ENCODE measurements at regions not wholly inside any gene's neighbourhood (a gene's known extent, or its start where the extent isn't known, plus 50 kb on each side); places are given as distances from the start of the nearest gene placed in this dataset.
"Not testable (repeated sequence)": the region's sequence is repeated elsewhere in the genome, so short reads cannot be mapped to it uniquely, and the experiment has no call there.

GRCh38 chr15:35286721-35287120 is 201.6 kb upstream of the NANOGP8 start:
- Histone ChIP-seq H3K36me3 (ENCODE audit: control insufficient read depth, insufficient read depth, low read length) (no peaks in the 10 kb centered on the region), H3K27me3 (ENCODE audit: control insufficient read depth, insufficient read depth, low read length) (no peaks in the 10 kb centered on the region), H3K9me3 (ENCODE audit: control insufficient read depth, low read depth, low read length) (peaks cover 4% of the 10 kb centered on the region), H3K27ac (ENCODE audit: low read length) (no peak overlapping the region), H3K4me3 (ENCODE audit: low read length) (no peak overlapping the region), H3K4me1 (ENCODE audit: control insufficient read depth, insufficient read depth, low read length) (no peaks in the 10 kb centered on the region)
- 90% methylated on average over 1 of the region's 2 CpGs for WGBS (ENCODE audit: insufficient coverage, low lambda C conversion rate)
- DNase-seq, result no peak

- no CpG with 5 or more reads among the region's 3 CpGs for WGBS (ENCODE audit: insufficient coverage, low lambda C conversion rate)
These were observed 197.9 kb upstream of the NANOGP8 start for GRCh38 chr15:35282965-35283496.

GRCh38 chr15:35281515-35281914 is 196.4 kb upstream of the NANOGP8 start:
- no peak overlapping the region for H3K4me3 ChIP-seq (ENCODE audit: low read length)
- peaks cover 11% of the 10 kb centered on the region for H3K9me3 ChIP-seq (ENCODE audit: control insufficient read depth, low read depth, low read length)
- no peaks in the 10 kb centered on the region for H3K27me3 ChIP-seq (ENCODE audit: control insufficient read depth, insufficient read depth, low read length)
- no peaks in the 10 kb centered on the region for H3K4me1 ChIP-seq (ENCODE audit: control insufficient read depth, insufficient read depth, low read length)
- WGBS (ENCODE audit: insufficient coverage, low lambda C conversion rate), result 83% methylated on average over 1 of the region's 1 CpG
- H3K27ac ChIP-seq (ENCODE audit: low read length), result no peak overlapping the region
- no peak for DNase-seq
- no peaks in the 10 kb centered on the region for H3K36me3 ChIP-seq (ENCODE audit: control insufficient read depth, insufficient read depth, low read length)

More at GRCh38 chr15:35282965-35283496, 197.9 kb upstream of the NANOGP8 start:
- H3K27me3 ChIP-seq (ENCODE audit: control insufficient read depth, insufficient read depth, low read length), result no peaks in the 10 kb centered on the region
- H3K36me3 ChIP-seq (ENCODE audit: control insufficient read depth, insufficient read depth, low read length), result no peaks in the 10 kb centered on the region
- peaks cover 5% of the 10 kb centered on the region for H3K9me3 ChIP-seq (ENCODE audit: control insufficient read depth, low read depth, low read length)
- H3K27ac ChIP-seq (ENCODE audit: low read length), result no peak overlapping the region
- no peak overlapping the region for H3K4me3 ChIP-seq (ENCODE audit: low read length)
- no peaks in the 10 kb centered on the region for H3K4me1 ChIP-seq (ENCODE audit: control insufficient read depth, insufficient read depth, low read length)
- DNase-seq, result no peak

- no peak overlapping the region for H3K4me3 ChIP-seq (ENCODE audit: low read length)
- no peak overlapping the region for H3K27ac ChIP-seq (ENCODE audit: low read length)
- H3K4me1 ChIP-seq (ENCODE audit: control insufficient read depth, insufficient read depth, low read length), result no peaks in the 10 kb centered on the region
- H3K9me3 ChIP-seq (ENCODE audit: control insufficient read depth, low read depth, low read length), result peaks cover 14% of the 10 kb centered on the region
- no peak for DNase-seq
- no CpG with 5 or more reads among the region's 1 CpG for WGBS (ENCODE audit: insufficient coverage, low lambda C conversion rate)
- no peaks in the 10 kb centered on the region for H3K36me3 ChIP-seq (ENCODE audit: control insufficient read depth, insufficient read depth, low read length)
- H3K27me3 ChIP-seq (ENCODE audit: control insufficient read depth, insufficient read depth, low read length), result no peaks in the 10 kb centered on the region
These were observed 194.7 kb upstream of the NANOGP8 start for GRCh38 chr15:35279811-35280210.

- Histone ChIP-seq H3K36me3 (ENCODE audit: control insufficient read depth, insufficient read depth, low read length) (no peaks in the 10 kb centered on the region), H3K27ac (ENCODE audit: low read length) (no peak overlapping the region), H3K27me3 (ENCODE audit: control insufficient read depth, insufficient read depth, low read length) (no peaks in the 10 kb centered on the region), H3K4me3 (ENCODE audit: low read length) (no peak overlapping the region), H3K4me1 (ENCODE audit: control insufficient read depth, insufficient read depth, low read length) (no peaks in the 10 kb centered on the region), H3K9me3 (ENCODE audit: control insufficient read depth, low read depth, low read length) (peaks cover 2% of the 10 kb centered on the region)
- DNase-seq, result no peak
- no CpG with 5 or more reads among the region's 4 CpGs for WGBS (ENCODE audit: insufficient coverage, low lambda C conversion rate)
These were observed 186.4 kb upstream of the NANOGP8 start for GRCh38 chr15:35271371-35272043.

- Histone ChIP-seq H3K4me3 (ENCODE audit: low read length) (no peak overlapping the region), H3K27me3 (ENCODE audit: control insufficient read depth, insufficient read depth, low read length) (no peaks in the 10 kb centered on the region), H3K4me1 (ENCODE audit: control insufficient read depth, insufficient read depth, low read length) (no peaks in the 10 kb centered on the region), H3K9me3 (ENCODE audit: control insufficient read depth, low read depth, low read length) (no peaks in the 10 kb centered on the region), H3K27ac (ENCODE audit: low read length) (no peak overlapping the region), H3K36me3 (ENCODE audit: control insufficient read depth, insufficient read depth, low read length) (no peaks in the 10 kb centered on the region)
- 61% methylated on average over 2 of the region's 5 CpGs for WGBS (ENCODE audit: insufficient coverage, low lambda C conversion rate)
- peak; percentile 4 to 14 for DNase-seq
These were observed 175.8 kb upstream of the NANOGP8 start for GRCh38 chr15:35260941-35261340.

- not testable (repeated sequence) for H3K4me1 ChIP-seq (ENCODE audit: control insufficient read depth, insufficient read depth, low read length); H3K27me3 ChIP-seq (ENCODE audit: control insufficient read depth, insufficient read depth, low read length)
- WGBS (ENCODE audit: insufficient coverage, low lambda C conversion rate), result 100% methylated on average over 4 of the region's 6 CpGs
These were observed 175.2 kb upstream of the NANOGP8 start for GRCh38 chr15:35260274-35260673.

GRCh38 chr15:35256551-35256950 is 171.5 kb upstream of the NANOGP8 start:
- Histone ChIP-seq H3K4me3 (ENCODE audit: low read length) (no peak overlapping the region), H3K27me3 (ENCODE audit: control insufficient read depth, insufficient read depth, low read length) (no peaks in the 10 kb centered on the region), H3K4me1 (ENCODE audit: control insufficient read depth, insufficient read depth, low read length) (no peaks in the 10 kb centered on the region), H3K9me3 (ENCODE audit: control insufficient read depth, low read depth, low read length) (no peaks in the 10 kb centered on the region), H3K36me3 (ENCODE audit: control insufficient read depth, insufficient read depth, low read length) (no peaks in the 10 kb centered on the region), H3K27ac (ENCODE audit: low read length) (no peak overlapping the region)
- 100% methylated on average over 1 of the region's 2 CpGs for WGBS (ENCODE audit: insufficient coverage, low lambda C conversion rate)
- no peak for DNase-seq

More at GRCh38 chr15:35260274-35260673, 175.2 kb upstream of the NANOGP8 start:
- not testable (repeated sequence) for H3K9me3 ChIP-seq (ENCODE audit: control insufficient read depth, low read depth, low read length); H3K27ac ChIP-seq (ENCODE audit: low read length); H3K4me3 ChIP-seq (ENCODE audit: low read length); DNase-seq; H3K36me3 ChIP-seq (ENCODE audit: control insufficient read depth, insufficient read depth, low read length)

GRCh38 chr15:35256141-35256540 is 171.0 kb upstream of the NANOGP8 start:
- H3K9me3 ChIP-seq (ENCODE audit: control insufficient read depth, low read depth, low read length), result no peaks in the 10 kb centered on the region
- no peaks in the 10 kb centered on the region for H3K27me3 ChIP-seq (ENCODE audit: control insufficient read depth, insufficient read depth, low read length)
- no peaks in the 10 kb centered on the region for H3K36me3 ChIP-seq (ENCODE audit: control insufficient read depth, insufficient read depth, low read length)
- no peak overlapping the region for H3K27ac ChIP-seq (ENCODE audit: low read length)
- no peaks in the 10 kb centered on the region for H3K4me1 ChIP-seq (ENCODE audit: control insufficient read depth, insufficient read depth, low read length)
- DNase-seq, result no peak
- 42% methylated on average over 2 of the region's 2 CpGs for WGBS (ENCODE audit: insufficient coverage, low lambda C conversion rate)
- no peak overlapping the region for H3K4me3 ChIP-seq (ENCODE audit: low read length)

GRCh38 chr15:35254908-35255307 is 169.8 kb upstream of the NANOGP8 start:
- 80% methylated on average over 2 of the region's 5 CpGs for WGBS (ENCODE audit: insufficient coverage, low lambda C conversion rate)
- not testable (repeated sequence) for H3K4me1 ChIP-seq (ENCODE audit: control insufficient read depth, insufficient read depth, low read length); H3K36me3 ChIP-seq (ENCODE audit: control insufficient read depth, insufficient read depth, low read length); H3K4me3 ChIP-seq (ENCODE audit: low read length); DNase-seq; H3K27me3 ChIP-seq (ENCODE audit: control insufficient read depth, insufficient read depth, low read length); H3K9me3 ChIP-seq (ENCODE audit: control insufficient read depth, low read depth, low read length); H3K27ac ChIP-seq (ENCODE audit: low read length)

- DNase-seq, result no peak
- H3K9me3 ChIP-seq (ENCODE audit: control insufficient read depth, low read depth, low read length), result no peaks in the 10 kb centered on the region
- no peaks in the 10 kb centered on the region for H3K27me3 ChIP-seq (ENCODE audit: control insufficient read depth, insufficient read depth, low read length)
- no peak overlapping the region for H3K4me3 ChIP-seq (ENCODE audit: low read length)
- WGBS (ENCODE audit: insufficient coverage, low lambda C conversion rate), result 80% methylated on average over 1 of the region's 1 CpG
- no peaks in the 10 kb centered on the region for H3K4me1 ChIP-seq (ENCODE audit: control insufficient read depth, insufficient read depth, low read length)
- no peak overlapping the region for H3K27ac ChIP-seq (ENCODE audit: low read length)
- no peaks in the 10 kb centered on the region for H3K36me3 ChIP-seq (ENCODE audit: control insufficient read depth, insufficient read depth, low read length)
These were observed 169.0 kb upstream of the NANOGP8 start for GRCh38 chr15:35254062-35254461.
